ENCODE measurements at regions not wholly inside any gene's neighbourhood (a gene's known extent, or its start where the extent isn't known, plus 50 kb on each side); places are given as distances from the start of the nearest gene placed in this dataset.

DNA sequence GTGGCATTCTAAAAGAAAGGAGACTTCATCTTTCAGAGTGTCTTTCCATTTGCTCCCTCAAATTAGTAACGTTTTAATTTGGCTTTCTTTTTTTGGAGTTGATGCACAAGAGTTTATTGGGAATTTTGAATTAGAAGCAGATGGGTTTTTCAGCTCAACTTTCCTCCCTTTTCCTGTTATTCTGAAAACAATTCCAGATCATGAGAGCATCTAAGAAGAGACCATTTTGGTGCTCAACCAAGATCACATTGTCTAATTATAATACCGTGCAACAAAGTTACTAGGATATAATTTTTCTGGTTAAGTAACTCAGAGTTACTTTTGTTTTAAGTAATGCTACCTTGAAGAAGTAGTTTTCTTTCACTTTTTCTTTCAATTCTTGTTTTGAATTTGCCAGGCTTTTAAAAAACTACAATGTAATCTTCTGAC, 396.6 kb upstream of the KLF6 start:
- TF ChIP-seq, protein P1, sequence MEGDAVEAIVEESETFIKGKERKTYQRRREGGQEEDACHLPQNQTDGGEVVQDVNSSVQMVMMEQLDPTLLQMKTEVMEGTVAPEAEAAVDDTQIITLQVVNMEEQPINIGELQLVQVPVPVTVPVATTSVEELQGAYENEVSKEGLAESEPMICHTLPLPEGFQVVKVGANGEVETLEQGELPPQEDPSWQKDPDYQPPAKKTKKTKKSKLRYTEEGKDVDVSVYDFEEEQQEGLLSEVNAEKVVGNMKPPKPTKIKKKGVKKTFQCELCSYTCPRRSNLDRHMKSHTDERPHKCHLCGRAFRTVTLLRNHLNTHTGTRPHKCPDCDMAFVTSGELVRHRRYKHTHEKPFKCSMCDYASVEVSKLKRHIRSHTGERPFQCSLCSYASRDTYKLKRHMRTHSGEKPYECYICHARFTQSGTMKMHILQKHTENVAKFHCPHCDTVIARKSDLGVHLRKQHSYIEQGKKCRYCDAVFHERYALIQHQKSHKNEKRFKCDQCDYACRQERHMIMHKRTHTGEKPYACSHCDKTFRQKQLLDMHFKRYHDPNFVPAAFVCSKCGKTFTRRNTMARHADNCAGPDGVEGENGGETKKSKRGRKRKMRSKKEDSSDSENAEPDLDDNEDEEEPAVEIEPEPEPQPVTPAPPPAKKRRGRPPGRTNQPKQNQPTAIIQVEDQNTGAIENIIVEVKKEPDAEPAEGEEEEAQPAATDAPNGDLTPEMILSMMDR (IDR thresholded peaks at IDR 0.05 in 4 of 5, conservative IDR thresholded peaks at IDR 0.05 in 1 of 5): no peak
- TF ChIP-seq POLR2A (IDR thresholded peaks at IDR 0.05): no peak
